SK-N-SH (cell line): ENCODE measurements at regions not wholly inside any gene's neighbourhood (a gene's known extent, or its start where the extent isn't known, plus 50 kb on each side); places are given as distances from the start of the nearest gene placed in this dataset.

Source experiments
- CTCF ChIA-PET: fragments of 300-600, 350-600 bp; formaldehyde crosslinking; extraction: SDS; loops from one replicate; lab custom pipeline; 2021; lab: Yijun Ruan, JAX
- POLR2A ChIA-PET: fragments of 350-600 bp; sonication (Branson Sonifier 250); formaldehyde crosslinking; extraction: SDS; loops from one replicate; lab custom pipeline; 2020; ENCODE audit warnings: antibody characterized with exemption, inconsistent platforms; lab: Yijun Ruan, JAX
- DNase-seq: peaks from one replicate; pipeline ENCODE4 v3.0.0; 2012
- H2AFZ ChIP-seq: fragments of 200-600 bp; sonication (generic); 2 replicates; pipeline ENCODE4 v1.8.1; 2016; ENCODE audit warnings: antibody characterized with exemption, mild to moderate bottlenecking, low read depth
- H3F3A ChIP-seq: fragments of 200-600 bp; sonication (generic); replicated peaks from 2 replicates; pipeline ENCODE3; 2016; ENCODE audit warnings: antibody characterized with exemption, mild to moderate bottlenecking; ENCODE audit not compliant: insufficient read depth
- H3K27ac ChIP-seq, 2 experiments: fragments of 200-500 bp in 1 of 2; fragments of 200-600 bp in 1 of 2; sonication (Bioruptor generic) in 1 of 2; sonication (generic), shearing (Covaris generic) in 1 of 2; 2 replicates each; pipeline versions ENCODE4 v1.5.1 to v1.6.1; 2014 to 2016; ENCODE audit warnings: low read depth in 2 of 2, inconsistent platforms in 1 of 2, low read length in 1 of 2, mild to moderate bottlenecking in 1 of 2, mixed read lengths in 1 of 2
- H3K27me3 ChIP-seq: fragments of 200-600 bp; sonication (generic), shearing (Covaris generic); 2 replicates; pipeline ENCODE4 v1.6.1; 2016; ENCODE audit warnings: mixed run types; ENCODE audit not compliant: insufficient read depth
- H3K36me3 ChIP-seq, 2 experiments: fragments of 200-500 bp in 1 of 2; fragments of 200-600 bp in 1 of 2; sonication (Bioruptor generic) in 1 of 2; sonication (generic) in 1 of 2; replicated peaks in 1 of 2; 2 replicates each; pipeline versions ENCODE3 to v1.5.1; 2014 to 2016; ENCODE audit warnings: low read length in 1 of 2, mild to moderate bottlenecking in 1 of 2; ENCODE audit not compliant: insufficient read depth in 2 of 2, control insufficient read depth in 1 of 2
- H3K4me1 ChIP-seq, 2 experiments: fragments of 200-500 bp in 1 of 2; fragments of 200-600 bp in 1 of 2; sonication (Bioruptor generic) in 1 of 2; sonication (generic), shearing (Covaris generic) in 1 of 2; 2 replicates each; pipeline versions ENCODE4 v1.5.1 to v1.6.1; 2014 to 2016; ENCODE audit warnings: low read depth in 1 of 2, low read length in 1 of 2, mixed run types in 1 of 2; ENCODE audit not compliant: insufficient read depth in 2 of 2, control insufficient read depth in 1 of 2
- H3K4me2 ChIP-seq: fragments of 200-600 bp; sonication (generic), shearing (Covaris generic); 2 replicates; pipeline ENCODE4 v1.6.1; 2017; ENCODE audit warnings: mixed run types
- H3K4me3 ChIP-seq, 2 experiments: fragments of 200-500 bp in 1 of 2; fragments of 200-600 bp in 1 of 2; sonication (Bioruptor generic) in 1 of 2; sonication (generic), shearing (Covaris generic) in 1 of 2; 2 replicates each; pipeline versions ENCODE4 v1.5.1 to v1.8.1; 2014 to 2016; ENCODE audit warnings: low read depth in 2 of 2, inconsistent platforms in 1 of 2, low read length in 1 of 2, mild to moderate bottlenecking in 1 of 2, mixed read lengths in 1 of 2, moderate library complexity in 1 of 2
- H3K79me2 ChIP-seq: fragments of 200-600 bp; sonication (generic); 2 replicates; pipeline ENCODE4 v1.8.1; 2017; ENCODE audit warnings: mild to moderate bottlenecking; ENCODE audit not compliant: insufficient read depth
- H3K9ac ChIP-seq: fragments of 200-600 bp; sonication (generic); 2 replicates; pipeline ENCODE4 v1.6.1; 2017; ENCODE audit warnings: mixed run types
- H3K9me2 ChIP-seq: fragments of 200-600 bp; sonication (generic); 2 replicates; pipeline ENCODE4 v1.6.1; 2017; ENCODE audit warnings: mixed run types
- H3K9me3 ChIP-seq: fragments of 200-600 bp; sonication (generic); 2 replicates; pipeline ENCODE4 v1.6.1; 2017; ENCODE audit warnings: mixed run types, mild to moderate bottlenecking, moderate library complexity
- H4K20me1 ChIP-seq: fragments of 200-600 bp; sonication (generic); 2 replicates; pipeline ENCODE4 v1.6.1; 2017; ENCODE audit warnings: mild to moderate bottlenecking, mixed run types; ENCODE audit not compliant: insufficient read depth
- ELF1 ChIP-seq: IDR thresholded peaks from 2 replicates; pipeline ENCODE4 v1.4.0; 2012
- EZH2phosphoT487 ChIP-seq: fragments of 200-600 bp; sonication (generic); IDR thresholded peaks from 2 replicates; pipeline ENCODE4 v1.6.1; 2017; ENCODE audit warnings: low read depth, mixed run types, mild to moderate bottlenecking, antibody characterized with exemption, moderate library complexity, borderline replicate concordance
- FOSL2 ChIP-seq: IDR thresholded peaks from 2 replicates; pipeline ENCODE4 v1.4.0; 2012; ENCODE audit warnings: low read depth, mild to moderate bottlenecking, moderate library complexity, borderline replicate concordance
- JUND ChIP-seq: IDR thresholded peaks from 2 replicates; pipeline ENCODE4 v1.4.0; 2012
- MEF2A ChIP-seq: IDR thresholded peaks from 2 replicates; pipeline ENCODE4 v1.4.0; 2012; ENCODE audit warnings: low read depth, borderline replicate concordance
- MXI1 ChIP-seq: IDR thresholded peaks from 2 replicates; pipeline ENCODE4 v1.6.1; 2012; ENCODE audit warnings: mild to moderate bottlenecking, low read depth, low read length, improper control_type of control experiment
- NFIC ChIP-seq: IDR thresholded peaks from 2 replicates; pipeline ENCODE4 v1.4.0; 2012; ENCODE audit warnings: borderline replicate concordance
- NRF1 ChIP-seq: IDR thresholded peaks from 2 replicates; pipeline ENCODE4 v1.6.1; 2012; ENCODE audit warnings: low read depth, mild to moderate bottlenecking, low read length
- RCOR1 ChIP-seq: fragments of 150-350 bp; IDR thresholded peaks from 2 replicates; pipeline ENCODE4 v1.6.1; 2017; ENCODE audit warnings: antibody characterized with exemption, low read length
- RFX5 ChIP-seq: IDR thresholded peaks from 2 replicates; pipeline ENCODE4 v1.6.1; 2012; ENCODE audit warnings: mild to moderate bottlenecking, improper control_type of control experiment, low read length
- RXRA ChIP-seq: IDR thresholded peaks from 2 replicates; pipeline ENCODE4 v1.4.0; 2012; ENCODE audit warnings: low read depth, mild to moderate bottlenecking, borderline replicate concordance
- SIN3A ChIP-seq: IDR thresholded peaks from 2 replicates; pipeline ENCODE4 v1.6.1; 2012; ENCODE audit warnings: low read depth, mild to moderate bottlenecking, low read length, moderate library complexity, borderline replicate concordance
- TAF1 ChIP-seq: IDR thresholded peaks from 2 replicates; pipeline ENCODE4 v1.6.1; 2012; ENCODE audit warnings: low read depth, mild to moderate bottlenecking, low read length, moderate library complexity, borderline replicate concordance
- TCF12 ChIP-seq: IDR thresholded peaks from 2 replicates; pipeline ENCODE4 v1.4.0; 2012
- YY1 ChIP-seq: IDR thresholded peaks from 2 replicates; pipeline ENCODE4 v1.4.0; 2012; ENCODE audit warnings: low read depth, mild to moderate bottlenecking
- TF ChIP-seq, protein P1 (sequence below): IDR thresholded peaks from 2 replicates; pipeline ENCODE4 v1.4.0; 2012; ENCODE audit warnings: low read depth, borderline replicate concordance
- TF ChIP-seq, protein P2 (sequence below): fragments of 150-350 bp; IDR thresholded peaks from 2 replicates; pipeline ENCODE4 v1.6.1; 2016; ENCODE audit warnings: mild to moderate bottlenecking, low read depth, low read length
- TF ChIP-seq, protein P3 (sequence below): IDR thresholded peaks from 2 replicates; pipeline ENCODE4; 2012

DNA sequence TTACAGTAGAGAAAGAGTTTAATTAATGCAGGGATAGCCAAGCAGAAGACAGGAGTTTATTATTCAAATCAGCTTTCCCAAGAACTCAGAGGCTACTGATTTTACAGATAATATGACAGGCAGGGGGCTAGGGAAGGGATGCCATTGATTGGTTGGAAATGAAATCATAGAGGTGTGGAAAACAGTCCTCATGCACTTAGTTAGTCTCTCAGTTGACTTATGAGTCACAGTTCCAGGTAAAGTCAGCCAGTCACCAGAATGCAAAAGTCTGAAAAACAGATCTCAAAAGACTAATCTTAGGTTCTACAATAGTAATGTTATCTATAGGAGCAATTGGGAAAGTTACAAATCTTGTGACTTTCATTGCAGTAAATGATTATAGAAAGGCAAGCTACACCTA lies 676.4 kb upstream of the CHAC2 start:
- H3K27ac ChIP-seq = no peak overlapping the region
- no peak overlapping the region for H3K4me3 ChIP-seq
- TF ChIP-seq FOSL2 = no peak
- TF ChIP-seq NFIC = no peak
- TF ChIP-seq JUND = no peak
- no peak for TF ChIP-seq EZH2phosphoT487
- no peak for TF ChIP-seq NRF1
- TF ChIP-seq RCOR1 = no peak
- no peak for TF ChIP-seq YY1
- TF ChIP-seq, protein P1, sequence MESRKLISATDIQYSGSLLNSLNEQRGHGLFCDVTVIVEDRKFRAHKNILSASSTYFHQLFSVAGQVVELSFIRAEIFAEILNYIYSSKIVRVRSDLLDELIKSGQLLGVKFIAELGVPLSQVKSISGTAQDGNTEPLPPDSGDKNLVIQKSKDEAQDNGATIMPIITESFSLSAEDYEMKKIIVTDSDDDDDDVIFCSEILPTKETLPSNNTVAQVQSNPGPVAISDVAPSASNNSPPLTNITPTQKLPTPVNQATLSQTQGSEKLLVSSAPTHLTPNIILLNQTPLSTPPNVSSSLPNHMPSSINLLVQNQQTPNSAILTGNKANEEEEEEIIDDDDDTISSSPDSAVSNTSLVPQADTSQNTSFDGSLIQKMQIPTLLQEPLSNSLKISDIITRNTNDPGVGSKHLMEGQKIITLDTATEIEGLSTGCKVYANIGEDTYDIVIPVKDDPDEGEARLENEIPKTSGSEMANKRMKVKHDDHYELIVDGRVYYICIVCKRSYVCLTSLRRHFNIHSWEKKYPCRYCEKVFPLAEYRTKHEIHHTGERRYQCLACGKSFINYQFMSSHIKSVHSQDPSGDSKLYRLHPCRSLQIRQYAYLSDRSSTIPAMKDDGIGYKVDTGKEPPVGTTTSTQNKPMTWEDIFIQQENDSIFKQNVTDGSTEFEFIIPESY = no peak
- TF ChIP-seq, protein P2, sequence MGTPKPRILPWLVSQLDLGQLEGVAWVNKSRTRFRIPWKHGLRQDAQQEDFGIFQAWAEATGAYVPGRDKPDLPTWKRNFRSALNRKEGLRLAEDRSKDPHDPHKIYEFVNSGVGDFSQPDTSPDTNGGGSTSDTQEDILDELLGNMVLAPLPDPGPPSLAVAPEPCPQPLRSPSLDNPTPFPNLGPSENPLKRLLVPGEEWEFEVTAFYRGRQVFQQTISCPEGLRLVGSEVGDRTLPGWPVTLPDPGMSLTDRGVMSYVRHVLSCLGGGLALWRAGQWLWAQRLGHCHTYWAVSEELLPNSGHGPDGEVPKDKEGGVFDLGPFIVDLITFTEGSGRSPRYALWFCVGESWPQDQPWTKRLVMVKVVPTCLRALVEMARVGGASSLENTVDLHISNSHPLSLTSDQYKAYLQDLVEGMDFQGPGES = no peak
- TF ChIP-seq RXRA = no peak
- TF ChIP-seq MXI1 = no peak
- TF ChIP-seq SIN3A = no peak
- TF ChIP-seq ELF1 = no peak
- TF ChIP-seq TCF12 = no peak
- no peak for TF ChIP-seq MEF2A
- TF ChIP-seq, protein P3, sequence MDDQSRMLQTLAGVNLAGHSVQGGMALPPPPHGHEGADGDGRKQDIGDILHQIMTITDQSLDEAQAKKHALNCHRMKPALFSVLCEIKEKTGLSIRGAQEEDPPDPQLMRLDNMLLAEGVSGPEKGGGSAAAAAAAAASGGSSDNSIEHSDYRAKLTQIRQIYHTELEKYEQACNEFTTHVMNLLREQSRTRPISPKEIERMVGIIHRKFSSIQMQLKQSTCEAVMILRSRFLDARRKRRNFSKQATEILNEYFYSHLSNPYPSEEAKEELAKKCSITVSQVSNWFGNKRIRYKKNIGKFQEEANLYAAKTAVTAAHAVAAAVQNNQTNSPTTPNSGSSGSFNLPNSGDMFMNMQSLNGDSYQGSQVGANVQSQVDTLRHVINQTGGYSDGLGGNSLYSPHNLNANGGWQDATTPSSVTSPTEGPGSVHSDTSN = no peak
- no peak for TF ChIP-seq TAF1
- no peak for TF ChIP-seq RFX5
- TF ChIP-seq, all 33 proteins: peak for 0
- no peak overlapping the region for H2AFZ ChIP-seq
- DNase-seq = no peak
- no peaks in the 10 kb centered on the region for H4K20me1 ChIP-seq
- H3K9me2 ChIP-seq = no peaks in the 10 kb centered on the region
- peaks cover 5% of the 10 kb centered on the region for H3F3A ChIP-seq
- H3K9ac ChIP-seq = no peak overlapping the region
- peaks cover 0 to 6% of the 10 kb centered on the region in 2 experiments; a peak in 1 of 4 replicates for H3K4me1 ChIP-seq
- ChIA-PET CTCF (no interaction called here), POLR2A (no interaction called here)
- H3K36me3 ChIP-seq = no peaks in the 10 kb centered on the region
- no peaks in the 10 kb centered on the region for H3K79me2 ChIP-seq
- H3K27me3 ChIP-seq = no peaks in the 10 kb centered on the region
- H3K4me2 ChIP-seq = no peak overlapping the region
- no peaks in the 10 kb centered on the region for H3K9me3 ChIP-seq
